ENCODE measurements at regions not wholly inside any gene's neighbourhood (a gene's known extent, or its start where the extent isn't known, plus 50 kb on each side); places are given as distances from the start of the nearest gene placed in this dataset.
"Not testable (repeated sequence)": the region's sequence is repeated elsewhere in the genome, so short reads cannot be mapped to it uniquely, and the experiment has no call there.

GRCh38 chr2:14074691-14075090 lies 557.8 kb upstream of the LRATD1 start:
- DNase-seq (ENCODE audit: low read depth): no peak

DNA sequence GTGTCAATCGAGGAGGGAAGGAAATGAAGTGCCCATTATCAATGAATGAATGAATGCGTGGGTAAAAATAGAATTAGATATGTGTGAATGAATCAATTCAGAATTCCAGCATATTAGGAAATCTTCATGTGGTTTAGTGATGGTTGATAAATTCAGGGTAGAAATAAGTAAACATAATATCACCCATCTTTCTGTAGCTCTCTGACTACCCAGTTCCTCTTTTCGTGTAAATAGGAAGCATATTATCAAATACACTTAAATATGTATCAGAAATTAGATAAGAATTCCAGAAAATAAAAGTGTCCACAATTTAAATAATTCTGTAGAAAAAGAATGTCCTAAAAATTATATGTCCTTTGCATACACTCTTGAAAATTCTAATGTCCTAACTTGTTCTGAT lies 552.9 kb upstream of the LRATD1 start:
- no peak for DNase-seq (ENCODE audit: low read depth)

- no peak for DNase-seq (ENCODE audit: low read depth)
Measured at GRCh38 chr2:14081521-14081920, 551.0 kb upstream of the LRATD1 start.

- no peak for DNase-seq (ENCODE audit: low read depth)
Measured at GRCh38 chr2:14082640-14083039, 549.9 kb upstream of the LRATD1 start.

DNA sequence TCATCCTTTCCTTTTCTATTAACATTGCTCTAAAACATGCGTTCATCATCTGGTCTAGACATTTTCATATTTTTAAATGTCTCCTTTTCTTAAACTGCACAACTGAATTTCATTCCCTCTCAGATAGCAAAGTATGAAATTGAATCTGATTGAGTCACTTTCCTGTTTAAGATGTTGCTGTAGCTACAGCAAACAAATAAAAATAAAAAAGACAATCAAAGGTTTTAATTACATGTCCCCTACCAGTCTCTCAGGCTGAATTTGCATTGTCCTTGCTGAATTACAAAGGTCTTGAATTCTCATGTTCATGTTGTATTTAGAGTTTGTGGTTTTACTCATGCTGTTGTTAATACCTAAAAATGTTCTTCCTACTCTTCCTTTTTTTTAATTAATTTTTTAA lies 537.9 kb upstream of the LRATD1 start:
- DNase-seq (ENCODE audit: low read depth): no peak

GRCh38 chr2:14099101-14099500 lies 533.4 kb upstream of the LRATD1 start:
- DNase-seq (ENCODE audit: low read depth): not testable (repeated sequence)

GRCh38 chr2:14114275-14114674 lies 518.2 kb upstream of the LRATD1 start:
- no peak for DNase-seq (ENCODE audit: low read depth)

DNA sequence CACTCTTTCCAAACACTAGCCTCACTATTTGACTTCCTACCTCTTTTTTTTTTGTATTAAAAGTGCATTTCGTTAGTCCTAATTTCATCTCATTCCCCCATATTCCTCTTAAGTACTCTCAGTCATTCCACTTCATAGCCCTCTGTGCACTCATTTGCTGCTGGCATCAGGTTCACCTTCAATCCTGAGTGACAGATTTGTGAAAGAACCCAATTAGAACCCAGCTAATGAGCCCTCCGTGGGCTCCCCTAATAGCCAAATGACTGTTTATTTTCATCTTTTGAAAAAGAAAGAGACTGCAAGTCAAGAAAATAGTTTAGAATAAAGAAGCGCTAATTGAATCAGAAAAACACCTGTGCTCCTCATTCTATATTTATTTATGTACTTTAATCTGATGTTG lies 512.1 kb upstream of the LRATD1 start:
- no peak for DNase-seq (ENCODE audit: low read depth)

- no peak for DNase-seq (ENCODE audit: low read depth)
Measured at GRCh38 chr2:14123436-14124103, 508.9 kb upstream of the LRATD1 start.

GRCh38 chr2:14125624-14126293 lies 506.8 kb upstream of the LRATD1 start:
- no peak for DNase-seq (ENCODE audit: low read depth)

DNA sequence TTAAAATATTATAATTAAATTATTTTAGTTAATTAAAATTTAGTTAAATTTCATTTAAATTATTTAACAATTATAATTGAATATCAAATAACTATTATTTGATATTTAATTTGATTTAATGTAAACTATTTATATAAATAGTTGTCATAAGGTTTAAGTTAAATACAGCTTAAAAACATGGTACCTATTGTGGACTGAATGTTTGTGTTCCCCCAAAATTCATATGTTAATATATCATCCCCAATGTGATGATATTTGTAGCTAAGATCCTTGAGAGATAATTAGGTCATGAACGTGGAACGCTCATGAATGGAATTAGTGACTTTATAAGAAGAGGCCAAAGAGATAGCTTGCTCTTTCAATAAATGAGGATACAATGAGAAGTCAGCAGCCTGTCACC lies 505.7 kb upstream of the LRATD1 start:
- no peak for DNase-seq (ENCODE audit: low read depth)

- no peak for DNase-seq (ENCODE audit: low read depth)
Measured at GRCh38 chr2:14127765-14128164, 504.8 kb upstream of the LRATD1 start.

DNA sequence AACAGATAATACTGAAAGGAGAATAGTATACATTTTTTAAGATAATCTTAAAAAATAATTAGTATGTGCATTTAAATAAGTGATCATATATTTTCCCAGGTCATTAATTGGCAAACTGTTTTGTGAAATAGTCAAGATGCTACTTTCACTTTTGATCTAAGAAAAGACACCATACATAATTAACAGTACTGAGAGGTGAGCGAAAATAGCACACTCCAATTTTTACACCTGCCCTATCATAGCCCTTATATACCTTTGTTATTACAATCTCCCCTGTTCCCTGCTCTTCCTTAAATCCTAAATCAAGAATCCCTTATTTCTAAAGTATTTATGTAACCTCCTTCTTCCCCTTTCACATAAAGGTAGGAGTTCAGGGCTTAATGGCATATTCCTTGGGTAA lies 500.1 kb upstream of the LRATD1 start:
- DNase-seq (ENCODE audit: low read depth): no peak

- DNase-seq (ENCODE audit: low read depth): no peak
Measured at GRCh38 chr2:14134771-14135170, 497.7 kb upstream of the LRATD1 start.

GRCh38 chr2:14136030-14136429 lies 496.5 kb upstream of the LRATD1 start:
- no peak for DNase-seq (ENCODE audit: low read depth)

DNA sequence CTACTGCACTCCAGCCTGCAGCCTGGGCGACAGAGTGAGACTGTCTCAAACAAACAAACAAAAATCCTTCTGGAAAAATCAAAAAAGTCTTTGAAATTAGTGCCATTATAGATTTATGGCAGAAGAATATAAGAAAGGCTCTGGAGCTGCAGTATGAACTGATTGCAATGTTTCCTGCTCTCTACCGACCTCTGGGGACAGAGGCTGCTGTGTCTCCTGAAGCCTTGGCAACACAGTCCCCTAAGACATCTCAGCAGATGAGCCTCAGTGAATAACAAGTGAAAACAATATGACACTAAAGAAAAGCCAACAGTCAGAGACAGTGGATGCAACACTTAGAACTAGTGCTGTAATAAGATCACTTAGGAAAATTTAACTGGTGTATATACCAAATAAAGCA lies 494.9 kb upstream of the LRATD1 start:
- no peak for DNase-seq (ENCODE audit: low read depth)

DNA sequence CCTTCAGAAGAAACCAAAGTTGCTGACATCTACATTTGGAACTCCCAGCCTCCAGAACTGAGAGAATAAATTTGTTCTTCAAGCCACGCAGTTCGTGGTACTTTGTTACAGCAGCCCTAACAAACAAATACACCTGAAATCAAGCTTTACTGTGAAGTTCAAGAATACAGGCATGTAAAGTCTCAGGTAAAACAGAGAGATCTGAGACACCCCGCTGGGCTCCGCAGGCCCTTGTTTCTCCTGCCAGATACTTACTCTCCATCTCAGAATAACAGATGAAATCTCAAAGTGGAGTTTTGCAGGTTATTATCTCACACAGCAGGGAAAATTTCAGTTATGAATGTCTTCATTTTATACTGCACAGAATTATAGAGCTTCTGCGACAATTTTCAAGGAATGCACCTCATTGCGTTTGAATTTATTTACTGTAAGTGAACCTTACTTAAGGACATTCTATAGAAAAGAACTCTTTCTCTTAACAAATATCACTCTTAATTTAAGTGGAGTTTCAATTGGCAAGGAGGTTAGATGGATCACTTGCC lies 492.4 kb upstream of the LRATD1 start:
- DNase-seq (ENCODE audit: low read depth): no peak

DNA sequence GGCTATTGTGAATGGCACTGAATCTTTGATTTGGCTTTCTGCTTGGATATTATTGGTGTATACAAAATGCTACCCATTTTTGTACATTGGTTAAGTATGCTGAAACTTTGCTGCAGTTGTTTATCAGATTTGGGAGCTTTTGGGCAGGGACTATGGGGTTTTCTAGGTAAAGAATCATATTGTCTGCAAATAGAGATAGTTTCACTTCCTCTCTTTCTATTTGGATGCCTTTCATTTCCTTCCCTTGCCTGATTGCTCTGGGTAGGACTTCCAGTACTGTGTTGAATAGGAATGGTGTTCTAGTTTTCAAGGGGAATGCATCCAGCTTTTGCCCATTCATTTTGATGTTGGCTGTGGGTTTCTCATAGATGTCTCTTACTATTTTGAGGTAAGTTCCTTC lies 489.1 kb upstream of the LRATD1 start:
- no peak for DNase-seq (ENCODE audit: low read depth)

DNA sequence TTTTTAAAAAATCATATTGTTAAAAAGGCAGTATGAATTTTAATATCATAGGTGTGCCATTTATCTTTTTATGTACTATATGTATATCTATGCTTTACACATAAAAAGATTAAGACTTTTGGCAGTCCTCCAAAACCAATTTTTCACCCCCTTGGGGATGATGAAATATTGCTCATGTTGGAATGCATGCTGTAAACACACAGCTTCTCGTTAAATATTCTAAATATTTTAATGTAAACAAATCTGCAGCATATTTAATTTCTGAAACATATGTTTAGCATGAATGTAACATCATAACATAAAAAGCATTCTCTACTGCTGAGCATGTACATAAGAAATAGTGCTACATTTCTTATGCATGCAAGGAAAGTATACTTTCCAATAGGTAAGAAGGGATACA lies 484.3 kb upstream of the LRATD1 start:
- no peak for DNase-seq (ENCODE audit: low read depth)

GRCh38 chr2:14157816-14158215 lies 474.7 kb upstream of the LRATD1 start:
- no peak for DNase-seq (ENCODE audit: low read depth)

DNA sequence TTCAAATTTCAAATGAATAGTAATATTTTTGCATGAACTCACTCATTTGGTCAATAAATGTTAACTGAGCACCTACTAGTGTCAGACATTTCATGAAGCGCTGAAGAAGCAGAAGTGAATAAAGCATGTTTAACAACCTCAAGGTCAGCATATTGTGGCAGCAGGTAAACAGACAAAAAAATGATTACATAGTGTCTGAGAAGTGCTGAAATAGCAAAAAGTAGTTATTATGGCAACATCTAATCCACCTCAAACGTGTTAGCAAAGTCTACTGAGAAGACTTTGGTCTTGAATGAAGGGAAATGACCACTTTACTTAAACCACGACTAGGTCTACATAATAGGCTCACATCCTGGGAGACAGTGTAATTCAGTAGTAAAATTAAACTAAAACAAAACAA lies 452.2 kb upstream of the LRATD1 start:
- DNase-seq (ENCODE audit: low read depth): no peak

- no peak for DNase-seq (ENCODE audit: low read depth)
Measured at GRCh38 chr2:14182227-14182946, 450.1 kb upstream of the LRATD1 start.

DNA sequence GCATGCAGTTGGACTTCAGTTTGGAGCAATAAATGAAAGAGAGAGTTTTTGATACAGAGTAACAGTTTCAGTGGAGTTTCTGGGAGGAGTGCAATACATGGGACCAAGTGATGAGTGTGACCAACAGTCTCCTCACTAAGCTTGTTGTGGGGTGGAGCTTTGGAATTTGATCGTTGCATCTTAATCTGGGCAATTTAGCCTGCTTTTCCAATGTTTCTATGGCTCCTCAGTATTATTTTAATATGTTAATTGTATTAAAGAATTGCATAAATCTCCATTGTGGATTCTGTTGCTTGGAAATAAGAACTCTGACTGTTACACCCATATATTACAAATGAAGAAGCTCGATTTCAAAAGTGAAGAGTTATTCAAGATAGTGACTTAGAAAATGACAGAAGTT lies 446.6 kb upstream of the LRATD1 start:
- no peak for DNase-seq (ENCODE audit: low read depth)
